Activated B cell treated with CpG ODN at 0.5 μM for 24 hours (primary cell): ENCODE measurements at regions not wholly inside any gene's neighbourhood (a gene's known extent, or its start where the extent isn't known, plus 50 kb on each side); places are given as distances from the start of the nearest gene placed in this dataset.
A peak's percentile ranks its signal among the peaks of the same experiment; 100 is the strongest.
"Not testable (repeated sequence)": the region's sequence is repeated elsewhere in the genome, so short reads cannot be mapped to it uniquely, and the experiment has no call there.

ENCODE experiments used
- ATAC-seq: fragments of 200-7000 bp; cut with Tn5 transposase; one replicate; pipeline ENCODE4 v1.10.0; 2021; ENCODE audit warnings: low read depth, mild to moderate bottlenecking, moderate library complexity
- CTCF ChIA-PET: fragments of 350-600 bp; sonication (Branson Sonifier 250); formaldehyde crosslinking; loops from one replicate; lab custom pipeline; 2021; ENCODE audit warnings: antibody characterized with exemption; lab: Charles Lee
- POLR2A ChIA-PET: fragments of 350-600 bp; sonication (Branson Sonifier 250); formaldehyde crosslinking; loops from one replicate; lab custom pipeline; 2021; ENCODE audit warnings: antibody characterized with exemption; lab: Charles Lee
- DNase-seq: peaks from one replicate; pipeline ENCODE4 v3.0.0; 2022
- H3K27ac Mint-ChIP-seq: one replicate; pipeline ENCODE4 v1.8.0; 2020; ENCODE audit warnings: mixed read lengths
- H3K27me3 Mint-ChIP-seq: one replicate; pipeline ENCODE4 v1.8.0; 2021; ENCODE audit warnings: mixed read lengths
- H3K36me3 Mint-ChIP-seq: one replicate; pipeline ENCODE4 v1.8.0; 2021; ENCODE audit warnings: low read depth, mixed read lengths
- H3K4me1 Mint-ChIP-seq: one replicate; pipeline ENCODE4 v1.8.0; 2021; ENCODE audit warnings: mixed read lengths
- H3K4me3 Mint-ChIP-seq: one replicate; pipeline ENCODE4 v1.8.0; 2020; ENCODE audit warnings: mild to moderate bottlenecking, mixed read lengths
- H3K9me3 Mint-ChIP-seq: one replicate; pipeline ENCODE4 v1.8.0; 2020; ENCODE audit warnings: mixed read lengths
- CTCF ChIP-seq: fragments of 200-600 bp; IDR thresholded peaks from one replicate; pipeline ENCODE4 v1.8.0; 2022; ENCODE audit warnings: antibody characterized with exemption, mild to moderate bottlenecking
- intact Hi-C: fragments of 100-400 bp; cut with micrococcal nuclease; formaldehyde crosslinking; loops from one replicate; pipeline ENCODE4 v1.15.1; 2024

GRCh38 chr6:71229477-71229876 is 59.1 kb upstream of the OGFRL1 start:
- ChIA-PET POLR2A (no interaction called here), CTCF (no interaction called here)
- Mint-ChIP-seq H3K27me3 (no peaks in the 10 kb centered on the region), H3K4me3 (no peak overlapping the region), H3K36me3 (no peaks in the 10 kb centered on the region), H3K4me1 (peaks cover 37% of the 10 kb centered on the region), H3K27ac (no peak overlapping the region), H3K9me3 (no peaks in the 10 kb centered on the region)
- ATAC-seq (no peak), DNase-seq (no peak)
- intact Hi-C loops: no loop called here
- no peak for TF ChIP-seq CTCF

GRCh38 chr6:71232890-71233289 is 55.7 kb upstream of the OGFRL1 start:
- not testable (repeated sequence) for H3K27ac Mint-ChIP-seq, H3K4me3 Mint-ChIP-seq, H3K27me3 Mint-ChIP-seq, H3K36me3 Mint-ChIP-seq, DNase-seq, H3K9me3 Mint-ChIP-seq
- POLR2A ChIA-PET: interaction anchor here (1.3 kb wide), 1 partner anchor 54 kb away, joined by 3 read pairs; no protein-coding TSS in a partner anchor
- H3K4me1 Mint-ChIP-seq: peaks cover 32% of the 10 kb centered on the region
- peak; percentile 49 for ATAC-seq
- CTCF ChIA-PET: interaction anchor here (1.1 kb wide), 1 partner anchor 42 kb away, joined by 5 read pairs; no protein-coding TSS in a partner anchor
- intact Hi-C loops: loop anchor here (5.0 kb wide), 1 partner anchor 54 kb away; the partner anchor contains the start of gene OGFRL1

GRCh38 chr6:71236926-71237434 is 51.6 kb upstream of the OGFRL1 start:
- ATAC-seq: no peak
- no peak overlapping the region for H3K27ac Mint-ChIP-seq
- H3K4me3 Mint-ChIP-seq: no peak overlapping the region
- DNase-seq: no peak
- intact Hi-C loops: no loop called here
- CTCF ChIA-PET: no interaction called here
- H3K4me1 Mint-ChIP-seq: peaks cover 16% of the 10 kb centered on the region
- H3K36me3 Mint-ChIP-seq: no peaks in the 10 kb centered on the region
- POLR2A ChIA-PET: no interaction called here
- no peak for TF ChIP-seq CTCF
- H3K9me3 Mint-ChIP-seq: no peaks in the 10 kb centered on the region
- H3K27me3 Mint-ChIP-seq: peaks cover 4% of the 10 kb centered on the region

- POLR2A ChIA-PET: interaction anchor here (0.9 to 1.0 kb wide), 2 partner anchors 20 to 50 kb away, joined by 3 to 4 read pairs; partner anchors contain the start of gene OGFRL1
- ATAC-seq (no peak), DNase-seq (no peak)
- H3K27ac Mint-ChIP-seq: no peak overlapping the region
- H3K9me3 Mint-ChIP-seq: peaks cover 6% of the 10 kb centered on the region
- intact Hi-C loops: no loop called here
- peaks cover 4% of the 10 kb centered on the region for H3K27me3 Mint-ChIP-seq
- peaks cover 6% of the 10 kb centered on the region for H3K4me1 Mint-ChIP-seq
- no peak overlapping the region for H3K4me3 Mint-ChIP-seq
- CTCF ChIA-PET: interaction anchor here (1.1 kb wide), 1 partner anchor 119 kb away, joined by 3 read pairs; no protein-coding TSS in a partner anchor
- no peaks in the 10 kb centered on the region for H3K36me3 Mint-ChIP-seq
- no peak for TF ChIP-seq CTCF
These were observed 50.3 kb upstream of the OGFRL1 start for GRCh38 chr6:71238351-71238750.
